HepG2 (cell line): ENCODE measurements at regions not wholly inside any gene's neighbourhood (a gene's known extent, or its start where the extent isn't known, plus 50 kb on each side); places are given as distances from the start of the nearest gene placed in this dataset.

ENCODE experiments used
- ATAC-seq: fragments of 200-7000 bp; cut with Tn5 transposase; 3 replicates; pipeline ENCODE4 v1.9.1; 2020; ENCODE audit warnings: mild to moderate bottlenecking, moderate library complexity
- BruUV-seq: library from RNA; stranded (reverse); fragments of 400-500 nt; replicated peaks from 2 replicates; lab custom pipeline; 2021; lab: Mats Ljungman, UMichigan
- CTCF ChIA-PET: fragments of 300-600 bp; formaldehyde crosslinking; extraction: SDS; loops from one replicate; lab custom pipeline; 2021; ENCODE audit warnings: low total read pairs, inconsistent platforms, low intra/inter-chr PET ratio; lab: Yijun Ruan, JAX
- POLR2A ChIA-PET: fragments of 350-600 bp; sonication (Branson Sonifier 250); formaldehyde crosslinking; loops from one replicate; lab custom pipeline; 2020; ENCODE audit warnings: antibody characterized with exemption, inconsistent platforms; lab: Yijun Ruan, JAX
- DNase-seq: peaks from one replicate; pipeline ENCODE4 v3.0.0-alpha.2; 2015; ENCODE audit warnings: low spot score
- FAIRE-seq: peaks from 3 replicates; lab custom pipeline; 2011; peaks lifted over from hg19 to GRCh38; lab: Jason Lieb, UNC
- H2AFZ ChIP-seq: one replicate; pipeline ENCODE4 v1.6.1; 2011; ENCODE audit warnings: low read length, inconsistent platforms
- H3K27ac ChIP-seq: fragments of 300-600 bp; 3 replicates; pipeline ENCODE4 v1.8.0; 2011; ENCODE audit warnings: mixed run types, mild to moderate bottlenecking, mixed read lengths, low read length, inconsistent platforms; ENCODE audit not compliant: insufficient read depth; ENCODE audit errors: extremely low read length
- H3K27me3 ChIP-seq, 2 experiments: fragments of 200-600 bp in 1 of 2; 2 replicates in 1 of 2; 3 replicates in 1 of 2; pipeline versions ENCODE4 v1.6.0 to v1.8.0; 2011; ENCODE audit warnings: low read length in 2 of 2, mild to moderate bottlenecking in 2 of 2, moderate library complexity in 2 of 2, inconsistent platforms in 1 of 2; ENCODE audit not compliant: insufficient read depth in 2 of 2, control insufficient read depth in 1 of 2
- H3K36me3 ChIP-seq, 2 experiments: fragments of 200-600 bp in 1 of 2; replicated peaks in 1 of 2; 2 replicates in 1 of 2; 3 replicates in 1 of 2; pipeline versions ENCODE4 v1.5.1 to v1.8.0; 2011; ENCODE audit warnings: low read length in 2 of 2, inconsistent platforms in 1 of 2; ENCODE audit not compliant: insufficient read depth in 2 of 2, control insufficient read depth in 1 of 2
- H3K4me1 ChIP-seq: 2 replicates; pipeline ENCODE4 v1.5.1; 2012; ENCODE audit warnings: low read length, inconsistent platforms; ENCODE audit not compliant: insufficient read depth
- H3K4me2 ChIP-seq: 2 replicates; pipeline ENCODE4 v1.6.0; 2011; ENCODE audit warnings: low read depth, low read length, inconsistent platforms
- H3K4me3 ChIP-seq, 3 experiments: fragments of 200-600 bp in 1 of 3; sonication (generic), shearing (Covaris generic) in 1 of 3; replicated peaks in 1 of 3; 2 replicates each; pipeline ENCODE4 v1.5.1; 2011 to 2016; ENCODE audit warnings: low read length in 3 of 3, inconsistent platforms in 2 of 3, low read depth in 2 of 3, mild to moderate bottlenecking in 2 of 3, control low read depth in 1 of 3, mixed read lengths in 1 of 3; ENCODE audit not compliant: insufficient read depth in 1 of 3
- H3K79me2 ChIP-seq: one replicate; pipeline ENCODE4 v1.6.1; 2011; ENCODE audit warnings: low read length, inconsistent platforms; ENCODE audit not compliant: insufficient read depth
- H3K9ac ChIP-seq: 2 replicates; pipeline ENCODE4 v1.6.0; 2011; ENCODE audit warnings: mild to moderate bottlenecking, low read depth, low read length, inconsistent platforms; ENCODE audit not compliant: insufficient read depth
- H3K9me3 ChIP-seq: 2 replicates; pipeline ENCODE4 v1.5.1; 2012; ENCODE audit warnings: mild to moderate bottlenecking, low read length
- H4K20me1 ChIP-seq: 2 replicates; pipeline ENCODE4 v1.6.0; 2011; ENCODE audit warnings: inconsistent platforms, mild to moderate bottlenecking, low read length, moderate library complexity; ENCODE audit not compliant: insufficient read depth
- ARID2 ChIP-seq: sonication (generic); formaldehyde crosslinking; IDR thresholded peaks from 2 replicates; pipeline ENCODE4 v1.8.1; 2022; ENCODE audit warnings: mild to moderate bottlenecking, missing genetic modification reagents, borderline replicate concordance
- CAMTA2 ChIP-seq: sonication (generic); formaldehyde crosslinking; IDR thresholded peaks from 2 replicates; pipeline ENCODE4 v1.4.0; 2020; ENCODE audit warnings: mild to moderate bottlenecking, missing genetic modification reagents, borderline replicate concordance
- NCOA2 ChIP-seq: sonication (generic); formaldehyde crosslinking; IDR thresholded peaks from 2 replicates; pipeline ENCODE4 v1.8.0; 2022; ENCODE audit warnings: inconsistent platforms
- SRSF4 ChIP-seq: fragments of 200-400 bp; formaldehyde crosslinking; IDR thresholded peaks from one replicate; pipeline ENCODE4 v1.6.1; 2018; ENCODE audit warnings: mild to moderate bottlenecking, low read depth, low read length, moderate library complexity; ENCODE audit not compliant: poor library complexity, severe bottlenecking
- ZBTB44 ChIP-seq: sonication (generic); formaldehyde crosslinking; IDR thresholded peaks from 2 replicates; pipeline ENCODE4 v1.4.0; 2020; ENCODE audit warnings: missing genetic modification reagents
- ZNF260 ChIP-seq: sonication (generic); formaldehyde crosslinking; IDR thresholded peaks from 2 replicates; pipeline ENCODE4 v1.4.0; 2020; ENCODE audit warnings: missing genetic modification reagents, low read depth, mild to moderate bottlenecking, borderline replicate concordance
- ZNF615 ChIP-seq: sonication (generic); formaldehyde crosslinking; IDR thresholded peaks from 2 replicates; pipeline ENCODE4 v1.5.0; 2020; ENCODE audit warnings: mild to moderate bottlenecking, missing genetic modification reagents, borderline replicate concordance
- ZNF687 ChIP-seq: sonication (generic); formaldehyde crosslinking; IDR thresholded peaks from 2 replicates; pipeline ENCODE4 v1.5.1; 2020; ENCODE audit warnings: mild to moderate bottlenecking, missing genetic modification reagents, moderate library complexity
- WGBS: methylation state at CpG from one replicate; pipeline ENCODE4 v1.1.6; 2017; ENCODE audit warnings: low lambda C conversion rate; 5-methylcytosine and 5-hydroxymethylcytosine counted together
- in situ Hi-C: cut with HindIII; loops from 2 replicates; pipeline ENCODE4 v1.10.0; 2017; ENCODE audit warnings: low pct_unique_long_range_greater_than_20kb; ENCODE audit not compliant: extremely low pct_ligation_motif_present
- intact Hi-C: fragments of 100-400 bp; cut with micrococcal nuclease; formaldehyde crosslinking; loops from one replicate; pipeline ENCODE4 v1.10.0; 2022; ENCODE audit not compliant: unreplicated experiment

DNA sequence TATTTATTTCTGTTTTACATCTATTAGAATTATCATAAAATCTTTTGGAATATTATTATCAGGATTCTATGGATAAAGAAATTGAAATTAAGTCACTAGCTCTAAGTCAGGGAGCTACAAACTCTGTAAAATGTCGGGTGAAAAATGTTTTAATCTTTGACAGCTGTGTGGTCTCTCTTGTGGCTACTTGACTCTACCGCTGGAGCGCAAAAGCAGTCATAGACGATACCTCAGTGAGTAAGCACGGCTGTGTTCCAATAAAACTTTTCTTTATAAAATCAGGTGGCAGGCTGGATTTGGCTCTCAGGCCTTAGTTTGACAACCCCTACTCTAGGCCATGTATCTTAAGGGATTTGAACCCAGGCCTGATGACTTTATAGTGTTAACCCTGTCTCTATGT lies 88.5 kb upstream of the PFN2 start (continued):
- TF ChIP-seq ZNF687 (CRISPR knock-in tag) = no peak
- TF ChIP-seq SRSF4 = no peak
- no peak for TF ChIP-seq ARID2 (CRISPR knock-in tag)

- POLR2A ChIA-PET = no interaction called here
- in situ Hi-C loops (no loop called here), intact Hi-C loops (no loop called here)
- Histone ChIP-seq H3K36me3 (no peaks in the 10 kb centered on the region), H3K4me3 (no peak overlapping the region), H4K20me1 (no peaks in the 10 kb centered on the region), H3K9me3 (no peaks in the 10 kb centered on the region), H2AFZ (no peak overlapping the region), H3K9ac (no peak overlapping the region), H3K4me1 (no peaks in the 10 kb centered on the region), H3K27ac (no peak overlapping the region), H3K4me2 (no peak overlapping the region), H3K79me2 (no peaks in the 10 kb centered on the region), H3K27me3 (peaks cover 0 to 18% of the 10 kb centered on the region in 2 experiments; a peak in 4 of 5 replicates)
- no peak for FAIRE-seq
- no peak for ATAC-seq
- no TSS peak for BruUV-seq
- TF ChIP-seq ZNF615 (CRISPR knock-in tag) (no peak), ZNF260 (CRISPR knock-in tag) (no peak), NCOA2 (no peak), CAMTA2 (no peak), ZBTB44 (CRISPR knock-in tag) (no peak)
- DNase-seq = no peak
- WGBS = 37% methylated on average over 4 of the region's 4 CpGs
- CTCF ChIA-PET = no interaction called here
Measured at GRCh38 chr3:150057227-150057626, 86.5 kb upstream of the PFN2 start.
